Activated CD4-positive, CD25-positive, alpha-beta regulatory T cell (primary cell): ENCODE measurements at regions not wholly inside any gene's neighbourhood (a gene's known extent, or its start where the extent isn't known, plus 50 kb on each side); places are given as distances from the start of the nearest gene placed in this dataset.

Experiments
- DNase-seq, 4 experiments: peaks; one replicate each; lab custom pipeline; 2025; lab: John Stamatoyannopoulos, UW

DNA sequence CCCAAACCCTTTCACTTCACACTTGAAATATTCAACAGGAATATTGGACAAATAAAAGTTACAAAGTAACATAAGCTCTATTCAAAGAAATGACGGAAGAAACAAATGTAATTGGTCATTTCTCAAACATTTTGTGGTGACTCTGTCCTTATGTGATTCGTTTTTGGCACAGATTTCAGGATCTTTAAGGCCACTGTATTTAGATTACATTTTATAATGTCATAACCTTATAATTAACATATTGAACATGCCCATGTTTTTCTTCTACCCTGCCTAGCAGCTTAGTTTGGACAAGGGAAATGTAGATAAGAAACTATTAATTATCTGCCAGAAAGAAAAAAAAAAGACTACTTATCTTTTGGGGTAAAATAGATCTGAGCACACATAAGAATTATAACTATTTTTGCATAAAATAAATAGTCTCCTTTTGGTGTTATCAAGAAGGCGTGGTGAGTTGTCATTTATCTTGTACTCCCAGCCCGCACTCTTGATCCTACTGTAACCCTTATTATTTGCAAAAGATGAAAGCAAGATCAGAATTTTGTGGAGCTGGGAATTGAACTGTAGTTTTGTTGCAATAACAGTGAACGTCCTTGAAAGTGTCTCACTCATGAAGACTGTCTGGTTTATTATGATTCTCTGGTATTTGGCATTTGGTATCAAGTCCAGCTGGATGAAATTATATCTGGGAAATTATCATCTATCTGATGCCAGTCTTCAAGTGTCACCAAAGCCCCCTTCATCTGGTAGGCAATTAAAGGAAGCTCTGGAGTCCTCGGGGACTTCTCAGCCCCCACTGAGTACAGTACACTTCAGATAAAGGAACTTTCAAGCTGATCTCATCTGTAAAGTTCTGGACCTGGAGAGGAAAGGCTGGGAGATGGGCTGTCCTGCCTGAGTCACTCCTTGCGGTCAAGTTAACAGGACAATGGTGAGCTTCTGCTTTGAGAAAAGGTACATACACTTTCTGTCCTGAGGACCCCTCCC is 175.7 kb upstream of the INHBA start:
- no peak for DNase-seq

DNA sequence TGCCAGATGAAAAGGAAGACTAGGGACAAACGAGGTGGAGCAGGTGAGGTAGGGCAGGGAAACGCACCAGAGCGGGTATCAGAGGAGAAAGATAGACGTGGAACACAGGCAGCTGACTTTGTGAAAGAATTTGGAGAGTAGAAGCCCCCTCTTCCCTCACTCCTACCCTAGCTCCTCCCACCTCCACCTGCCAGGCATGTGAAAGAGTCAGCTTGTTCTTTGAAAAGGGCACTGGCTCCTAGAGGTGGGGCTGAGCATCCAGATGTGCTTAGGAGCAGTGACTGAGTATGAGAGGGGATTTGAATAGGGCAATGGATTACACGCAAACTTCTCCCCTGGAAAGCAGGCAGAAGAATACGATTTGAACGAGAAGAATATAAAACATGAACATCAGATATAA is 174.2 kb upstream of the INHBA start:
- no peak for DNase-seq

DNA sequence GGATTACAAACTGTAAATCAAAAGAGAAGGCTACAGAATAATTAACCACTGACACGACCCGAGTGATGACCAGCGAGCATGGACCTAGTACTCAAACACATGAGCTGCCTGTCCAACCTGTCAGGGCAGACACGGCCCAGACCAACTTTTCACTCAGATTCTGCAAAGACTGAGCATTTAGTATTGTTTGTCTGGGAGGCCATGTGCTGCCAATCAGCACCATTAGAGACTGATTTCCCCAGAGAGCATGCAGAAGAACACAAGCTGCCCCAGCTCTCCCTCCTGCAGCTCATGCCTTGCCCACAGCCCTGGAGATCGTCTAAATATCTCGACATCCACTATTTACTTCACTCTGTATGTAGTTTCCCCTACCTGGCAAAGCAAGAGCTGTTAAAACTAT is 172.6 kb upstream of the INHBA start:
- DNase-seq: no peak

DNA sequence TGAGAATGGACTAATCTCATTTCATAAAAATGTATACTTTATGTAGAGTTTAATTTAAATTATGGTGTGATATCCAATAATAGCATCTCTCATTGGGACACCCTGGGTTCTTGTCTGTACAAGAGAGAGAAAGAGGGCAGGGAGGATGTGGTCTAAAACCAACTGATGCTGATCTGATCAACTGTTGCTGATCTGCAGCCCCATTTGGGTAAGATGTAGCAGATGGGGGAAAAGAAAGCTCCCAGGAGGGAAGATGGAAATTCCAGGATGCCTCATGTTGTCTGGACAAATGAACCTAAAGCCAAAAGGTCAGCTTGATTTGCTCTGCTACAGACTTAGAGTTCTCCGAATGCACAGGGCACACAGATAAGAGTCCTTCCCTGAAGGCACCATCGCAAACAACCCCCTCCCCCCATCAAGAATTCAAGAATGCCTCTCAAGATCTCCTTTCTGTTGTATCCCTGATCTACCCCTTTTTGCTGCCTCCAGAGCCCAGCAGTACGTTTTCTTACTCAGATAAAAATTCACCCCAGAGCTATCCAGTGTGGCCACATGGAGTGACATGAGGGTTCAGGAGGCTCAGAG is 171.4 kb upstream of the INHBA start:
- DNase-seq: no peak

DNA sequence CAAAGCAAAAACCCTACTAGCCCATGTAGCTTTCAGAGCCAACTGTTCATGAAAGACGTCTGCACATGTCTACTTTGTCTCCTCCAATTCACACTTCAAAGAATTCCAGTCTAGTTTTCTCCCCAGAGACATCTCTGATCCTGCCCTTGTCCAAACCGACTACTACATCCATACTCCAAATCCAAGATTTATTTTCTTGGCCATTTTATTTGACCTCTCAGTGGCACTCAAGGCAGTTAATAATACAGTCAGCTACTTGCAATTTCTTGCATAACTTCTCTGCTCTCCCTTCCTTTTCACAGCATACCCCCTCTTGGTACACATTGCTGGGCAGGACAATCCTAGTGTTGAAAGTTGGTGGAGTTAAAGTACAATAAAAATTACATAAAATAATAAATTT is 170.9 kb upstream of the INHBA start:
- DNase-seq: no peak

DNA sequence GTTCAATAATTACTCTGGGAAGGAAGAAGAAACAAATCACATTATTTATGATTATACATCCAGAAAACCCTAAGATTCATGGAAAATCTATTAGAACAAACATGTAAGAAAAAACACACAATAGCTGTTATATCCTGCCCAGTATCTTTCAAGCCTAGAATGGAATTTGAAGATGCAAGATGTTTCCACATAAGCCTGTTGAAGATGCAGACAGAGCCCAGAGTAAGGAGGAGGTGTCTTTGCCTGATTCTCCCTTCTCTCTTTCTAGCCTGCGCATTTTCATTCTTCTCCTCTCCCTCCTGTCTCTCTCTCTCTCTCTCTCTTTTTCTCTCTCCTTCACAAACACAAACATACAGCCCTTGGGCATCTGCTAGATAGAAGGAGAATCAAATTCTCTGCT is 170.1 kb upstream of the INHBA start:
- DNase-seq: no peak

DNA sequence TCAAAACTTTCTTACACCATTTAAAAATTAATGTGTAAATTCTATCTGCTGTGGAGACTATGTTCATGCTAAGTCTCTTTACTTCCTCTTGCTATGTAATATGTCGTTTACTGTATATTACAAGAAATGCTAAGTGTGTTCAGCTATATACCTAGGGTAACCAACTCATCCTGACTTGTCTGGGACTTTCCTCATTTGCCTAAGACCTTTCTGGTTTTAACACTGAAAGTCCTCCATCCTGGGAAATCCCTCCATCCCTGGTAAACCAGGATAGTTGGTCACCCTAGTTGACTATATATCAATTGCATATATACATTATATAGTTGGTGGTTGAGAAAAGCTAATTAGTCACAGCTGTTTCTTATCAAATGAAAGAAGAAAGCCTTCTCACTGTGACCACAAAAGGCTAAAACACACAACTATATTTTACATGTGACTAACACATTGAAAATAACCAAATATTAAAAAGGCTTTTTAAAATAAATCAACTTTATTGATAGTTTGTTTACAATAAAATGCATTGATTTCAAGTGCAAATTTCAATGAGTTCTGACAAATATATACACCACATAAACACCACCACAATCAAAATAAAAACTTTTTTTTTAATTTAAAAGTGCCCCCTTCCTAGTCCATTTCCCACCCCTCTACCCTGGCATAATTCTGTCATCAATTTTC is 167.7 kb upstream of the INHBA start:
- no peak for DNase-seq

DNA sequence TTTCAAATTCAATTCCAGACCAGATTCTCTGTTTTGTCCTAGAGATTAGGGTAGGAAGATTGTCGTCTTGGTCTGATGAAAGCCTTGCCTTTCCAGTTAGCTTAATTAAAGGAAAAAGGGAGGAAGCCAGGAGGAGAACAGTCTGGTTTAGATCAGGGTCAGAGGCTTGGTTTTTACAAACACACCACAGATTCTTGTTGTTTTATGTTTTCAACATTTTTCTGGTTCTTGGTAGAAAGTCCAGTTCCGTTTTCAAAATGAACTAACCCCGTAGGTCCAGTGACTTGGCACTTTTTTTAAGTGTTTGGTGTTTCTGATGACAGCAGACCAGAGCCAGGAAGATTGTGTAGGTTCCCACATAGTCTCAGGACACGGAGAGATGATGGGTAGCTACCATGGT is 167.1 kb upstream of the INHBA start:
- no peak for DNase-seq

DNA sequence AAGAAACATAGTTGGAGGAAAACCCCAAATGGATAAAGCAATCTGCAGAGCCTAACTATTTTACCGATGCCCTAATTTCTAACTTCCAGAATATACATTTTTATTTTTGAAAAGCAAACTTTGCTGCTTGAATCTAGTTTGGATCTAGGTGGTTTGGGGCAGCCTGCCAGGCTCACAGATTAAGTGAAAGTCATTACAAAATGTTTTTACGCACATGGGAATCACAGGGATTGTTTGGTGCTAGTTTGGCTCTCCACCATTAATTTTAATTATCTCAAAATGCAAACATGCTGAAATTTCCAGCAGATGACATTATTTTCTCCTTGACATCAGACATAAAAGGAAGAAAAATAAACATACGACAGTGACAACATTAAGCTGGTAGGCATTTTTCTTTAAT is 166.7 kb upstream of the INHBA start:
- no peak for DNase-seq

DNA sequence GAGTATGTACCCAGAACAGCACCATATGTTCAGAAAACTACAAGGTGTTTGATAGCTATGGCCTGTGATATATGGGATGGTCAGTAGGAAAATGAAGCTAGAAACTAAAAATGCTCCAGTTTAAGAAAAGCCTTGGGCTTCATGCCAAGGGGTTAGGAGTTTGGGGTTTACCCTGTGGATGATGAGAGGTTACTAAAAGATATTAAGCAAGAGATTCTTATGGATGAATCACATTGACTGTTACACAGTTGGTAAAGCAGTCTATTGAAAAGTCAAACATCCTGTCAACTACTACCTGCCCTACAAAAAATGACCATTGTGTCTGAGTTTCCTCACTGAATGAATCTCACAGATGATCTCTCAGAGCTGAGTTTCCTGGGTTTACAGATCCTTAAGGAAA is 166.2 kb upstream of the INHBA start:
- DNase-seq: no peak

DNA sequence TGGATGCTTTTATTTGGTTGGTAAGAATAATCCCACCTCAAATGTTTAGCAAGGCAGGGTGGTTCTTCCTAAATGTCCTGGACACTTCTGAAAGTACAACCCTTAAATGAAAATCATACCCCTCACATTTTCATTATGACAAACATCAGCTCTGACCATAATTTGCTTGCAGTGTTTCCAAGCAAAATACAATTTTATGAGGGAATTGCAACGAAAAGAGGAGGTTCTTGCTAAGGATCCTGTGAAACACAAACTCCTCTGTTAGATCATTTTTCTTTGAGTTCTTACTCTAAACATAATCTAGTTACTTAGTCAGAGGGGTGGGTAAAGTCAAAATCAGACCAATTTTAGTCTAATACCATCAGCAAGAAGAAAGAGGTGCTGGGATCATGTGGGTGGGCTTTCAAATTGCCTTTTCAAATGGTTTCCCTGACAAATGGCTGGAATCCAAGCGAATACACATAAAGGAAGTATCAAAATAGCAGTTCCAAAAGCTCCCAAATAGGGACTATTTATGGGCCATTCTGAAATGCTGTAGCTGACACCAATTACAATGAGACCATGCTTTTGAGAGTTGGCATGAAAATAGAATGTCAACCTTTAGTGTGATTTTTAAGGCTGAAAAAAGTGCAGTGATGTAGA is 164.9 kb upstream of the INHBA start:
- DNase-seq: no peak

DNA sequence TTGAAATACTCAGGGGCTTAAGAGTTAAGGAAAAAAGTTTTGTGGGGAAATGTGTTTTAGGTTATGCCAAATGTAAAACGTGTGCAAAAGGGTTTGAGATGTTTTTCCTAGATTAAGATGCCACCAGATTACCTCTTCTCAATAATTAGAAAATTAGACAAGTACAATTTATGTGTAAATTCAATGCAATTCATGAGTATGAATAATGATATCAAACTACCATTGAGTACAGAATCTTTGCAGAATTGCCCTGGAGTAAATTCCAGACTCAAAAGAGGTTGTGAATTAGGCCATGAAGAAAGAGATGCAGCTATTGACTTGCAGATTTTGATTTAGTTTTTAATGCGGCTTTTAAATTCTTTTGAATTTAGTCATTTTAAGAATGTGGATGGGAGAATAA is 159.4 kb upstream of the INHBA start:
- DNase-seq: no peak

DNA sequence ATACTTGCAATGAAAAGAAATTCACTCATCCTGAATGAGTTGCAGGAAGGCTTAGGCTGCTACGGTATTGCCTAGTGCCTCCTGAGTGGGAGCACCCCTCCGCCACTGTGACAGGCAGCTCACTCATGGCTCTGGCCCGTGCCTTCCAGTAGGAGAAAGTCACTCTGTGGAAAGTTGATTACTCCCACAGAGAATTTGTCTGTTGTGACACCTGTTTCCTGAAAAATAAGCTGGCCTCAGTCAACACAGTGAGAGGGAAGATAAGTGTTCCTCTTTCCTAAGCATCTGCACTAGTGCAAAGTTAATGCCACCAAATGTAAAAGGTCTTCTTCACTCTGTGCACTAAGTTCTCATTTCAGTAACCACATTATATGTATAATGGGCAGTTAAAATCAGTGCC is 158.8 kb upstream of the INHBA start:
- DNase-seq: no peak

DNA sequence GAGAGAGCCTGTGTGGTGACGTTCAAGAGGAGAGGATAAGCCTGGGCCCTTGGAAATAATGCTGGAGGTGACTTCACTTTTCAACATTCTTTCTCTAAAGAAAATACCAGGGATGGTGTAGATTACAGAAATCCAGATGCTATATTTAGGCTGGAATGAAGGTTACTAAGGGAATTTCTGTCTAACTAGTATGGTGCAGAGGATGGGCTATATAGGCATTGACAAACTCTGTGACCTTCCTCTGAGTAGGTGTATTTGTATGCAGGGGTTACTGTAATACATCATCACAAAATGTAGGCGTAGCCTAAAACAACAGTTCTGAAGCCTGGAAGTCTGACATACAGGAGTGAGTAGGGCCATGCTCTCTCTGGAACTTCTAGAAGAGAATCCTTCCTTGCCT is 155.3 kb upstream of the INHBA start:
- DNase-seq: no peak

DNA sequence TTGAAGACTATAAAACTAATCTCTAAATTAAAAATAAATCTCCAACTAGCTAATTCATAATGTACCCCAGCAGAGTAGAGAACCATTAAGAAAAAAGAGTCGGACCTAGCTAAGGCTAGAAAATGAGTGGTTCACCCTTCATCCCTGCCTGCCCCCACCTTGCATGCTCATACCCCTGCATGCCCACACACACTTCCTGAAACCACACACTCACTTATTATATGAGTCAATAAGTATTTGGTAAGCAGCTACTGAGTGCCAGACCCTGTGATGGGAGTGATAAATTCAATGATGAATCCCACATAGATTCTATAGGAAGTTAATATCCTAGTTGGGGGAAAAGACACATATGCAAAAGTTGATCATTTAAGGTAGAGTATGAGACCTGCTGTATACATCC is 152.9 kb upstream of the INHBA start:
- no peak for DNase-seq

DNA sequence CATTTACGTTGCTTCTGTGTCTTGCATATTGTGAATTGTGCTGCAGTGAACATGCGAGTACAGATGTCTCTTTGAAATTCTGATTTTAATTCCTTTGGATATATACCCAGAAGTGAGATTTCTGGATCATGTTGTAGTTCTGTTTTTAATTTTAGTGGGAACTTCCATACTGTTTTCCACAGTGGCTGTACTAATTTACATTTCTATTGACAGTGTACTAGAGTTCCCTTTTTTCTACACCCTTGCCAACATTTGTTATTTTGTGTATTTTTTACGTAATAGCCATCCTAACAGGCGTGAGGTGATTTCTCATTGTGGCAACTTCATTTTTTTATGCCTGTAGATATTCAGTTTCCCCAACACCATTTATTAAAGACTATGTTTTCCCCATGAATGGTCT is 144.7 kb upstream of the INHBA start:
- no peak for DNase-seq

DNA sequence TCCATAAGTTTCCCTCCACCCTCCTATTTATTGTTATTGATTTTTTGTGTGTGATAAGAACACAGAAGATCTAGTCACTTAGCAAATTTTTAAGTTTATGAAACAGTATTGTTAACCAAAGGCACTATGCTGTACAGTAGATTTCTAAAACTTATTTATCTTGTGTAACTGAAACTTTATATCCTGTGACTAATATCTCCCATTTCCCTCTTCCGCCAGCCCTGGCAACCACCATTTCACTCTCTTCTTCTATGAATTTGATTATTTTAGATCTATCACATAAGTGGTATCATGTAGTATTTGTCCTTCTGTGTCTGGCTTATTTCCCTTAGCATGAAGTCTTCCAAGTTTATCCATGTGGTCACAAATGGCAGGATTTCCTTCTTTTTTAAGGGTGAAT is 144.3 kb upstream of the INHBA start:
- DNase-seq: no peak

DNA sequence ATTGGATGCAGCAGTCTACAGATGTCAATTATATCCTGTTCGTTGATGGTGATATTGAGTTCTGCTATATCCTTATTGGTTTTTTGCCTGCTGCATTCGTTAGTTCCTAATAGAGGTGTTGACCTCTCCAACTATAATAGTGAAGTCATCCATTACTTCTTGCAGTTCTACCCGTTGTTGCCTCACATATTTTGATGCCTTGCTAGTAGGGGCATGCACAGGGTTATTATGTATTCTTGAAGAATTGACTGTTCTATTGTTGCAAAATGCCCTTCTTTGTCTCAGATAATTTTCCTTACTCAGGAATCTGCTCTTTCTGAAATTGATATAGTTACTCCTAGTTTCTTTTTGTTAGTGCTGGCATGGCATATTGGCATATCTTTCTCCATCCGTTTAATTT is 140.1 kb upstream of the INHBA start:
- no peak for DNase-seq

DNA sequence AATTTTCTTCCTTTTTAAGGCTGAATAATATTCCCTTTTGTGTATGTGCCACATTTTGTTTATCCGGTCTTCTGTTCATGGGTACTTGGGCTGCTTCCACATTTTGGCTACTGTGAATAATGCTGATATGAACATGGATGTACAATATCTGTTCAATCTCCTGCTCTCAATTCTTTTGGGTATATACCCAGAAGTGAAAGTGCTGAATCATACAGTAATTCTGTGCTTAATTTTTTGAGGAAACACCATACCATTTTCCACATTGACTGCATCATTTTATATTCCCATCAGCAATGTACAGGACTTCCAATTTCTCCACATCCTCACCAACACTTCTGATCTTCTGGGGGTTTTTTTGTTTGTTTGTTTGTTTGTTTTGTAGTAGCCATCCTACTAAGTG is 135.0 kb upstream of the INHBA start:
- no peak for DNase-seq

DNA sequence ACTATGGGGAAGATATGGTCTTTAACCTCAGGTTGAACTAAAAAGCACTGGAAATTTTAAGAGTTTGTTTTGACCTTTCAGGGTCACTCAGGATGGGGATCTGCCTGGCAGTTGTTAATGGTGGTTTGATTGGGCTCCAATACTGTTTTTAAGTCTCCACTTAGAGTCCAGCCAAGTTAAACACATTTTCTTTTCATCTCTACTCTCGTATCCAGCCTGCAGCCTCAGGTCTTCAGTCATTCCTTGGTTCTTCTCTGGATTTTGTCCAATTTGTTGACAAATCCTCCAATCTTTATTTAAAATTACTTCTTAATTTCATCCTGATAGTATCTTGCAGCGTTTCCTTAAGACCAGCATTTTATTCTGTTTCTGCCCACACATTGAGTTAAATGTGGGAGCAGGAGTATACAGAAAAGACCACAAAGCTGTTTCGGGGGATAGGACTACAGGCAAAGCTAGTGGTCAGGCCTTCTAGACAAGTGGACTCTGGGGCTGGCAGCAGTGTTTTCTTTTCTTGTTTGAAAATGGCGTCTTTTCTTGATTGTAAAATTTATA is 133.2 kb upstream of the INHBA start:
- DNase-seq: no peak

DNA sequence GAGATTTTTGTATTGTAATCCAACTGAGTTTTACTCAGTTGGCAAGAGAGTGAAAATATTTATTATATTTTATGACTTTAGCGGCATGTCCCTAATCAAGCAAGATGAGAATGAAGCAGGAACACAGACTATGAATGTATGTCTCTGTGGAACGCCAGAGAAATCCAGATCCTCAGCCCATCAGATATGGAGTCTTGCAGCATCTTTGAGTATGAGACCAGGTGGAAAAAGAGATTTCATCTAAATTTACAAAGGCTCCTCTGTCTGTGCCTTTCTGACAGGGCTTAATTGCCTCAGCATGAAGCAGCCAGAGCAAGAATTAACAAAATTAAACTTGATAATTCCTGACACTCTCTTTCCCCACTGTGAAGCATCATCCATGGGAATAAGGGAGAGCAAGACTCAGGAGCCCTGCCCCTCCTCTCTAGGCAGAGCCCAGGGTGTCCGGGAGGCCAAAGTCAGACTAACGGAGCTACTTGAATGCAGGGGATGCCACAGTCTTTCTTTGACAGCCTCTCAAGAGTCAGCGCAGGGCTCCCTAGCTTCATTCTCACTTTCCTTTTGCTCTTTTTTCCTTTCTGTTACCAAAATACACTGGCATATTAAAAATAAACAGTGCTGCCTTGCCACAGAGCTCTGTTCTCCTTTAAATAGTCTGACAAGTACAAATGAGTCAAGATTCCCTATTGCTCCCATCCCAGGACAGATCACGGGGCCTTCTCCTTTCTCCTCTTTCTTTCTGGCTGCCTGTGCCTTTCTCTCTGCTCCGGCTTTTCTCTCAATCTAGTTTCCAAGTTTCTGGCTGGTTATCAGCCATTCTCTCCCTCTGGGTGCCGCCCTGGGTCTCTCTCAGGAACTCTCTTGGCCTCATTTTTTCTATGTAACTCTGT is 132.2 kb upstream of the INHBA start:
- DNase-seq: no peak
